ENCODE measurements at regions not wholly inside any gene's neighbourhood (a gene's known extent, or its start where the extent isn't known, plus 50 kb on each side); places are given as distances from the start of the nearest gene placed in this dataset.
"Not testable (repeated sequence)": the region's sequence is repeated elsewhere in the genome, so short reads cannot be mapped to it uniquely, and the experiment has no call there.

GRCh38 chr6:44742201-44742600 lies 354.7 kb downstream of the CDC5L start:
- no peak for DNase-seq (ENCODE audit: low read depth in 6 of 9, low spot score in 9 of 9)
- 96% methylated on average over 2 of the region's 2 CpGs for WGBS
- peaks cover 0 to 8% of the 10 kb centered on the region in 2 donors for H3K4me1 ChIP-seq (ENCODE audit: control insufficient read depth in 2 of 2, insufficient read depth in 2 of 2, low read length in 2 of 2)
- H3K36me3 ChIP-seq (ENCODE audit: control insufficient read depth in 2 of 2, insufficient read depth in 2 of 2, low read length in 1 of 2) = no peaks in the 10 kb centered on the region
- H3K9me3 ChIP-seq (ENCODE audit: control insufficient read depth in 2 of 2, insufficient read depth in 1 of 2, low read length in 1 of 2) = peaks cover 0 to 4% of the 10 kb centered on the region in 2 donors
- H3K4me3 ChIP-seq (ENCODE audit: low read length in 2 of 2) = no peak overlapping the region
- H3K27ac ChIP-seq (ENCODE audit: low read depth in 1 of 2, low read length in 1 of 2) = no peak overlapping the region
- H3K27me3 ChIP-seq (ENCODE audit: control insufficient read depth in 2 of 2, insufficient read depth in 1 of 2, low read length in 1 of 2) = no peaks in the 10 kb centered on the region

DNA sequence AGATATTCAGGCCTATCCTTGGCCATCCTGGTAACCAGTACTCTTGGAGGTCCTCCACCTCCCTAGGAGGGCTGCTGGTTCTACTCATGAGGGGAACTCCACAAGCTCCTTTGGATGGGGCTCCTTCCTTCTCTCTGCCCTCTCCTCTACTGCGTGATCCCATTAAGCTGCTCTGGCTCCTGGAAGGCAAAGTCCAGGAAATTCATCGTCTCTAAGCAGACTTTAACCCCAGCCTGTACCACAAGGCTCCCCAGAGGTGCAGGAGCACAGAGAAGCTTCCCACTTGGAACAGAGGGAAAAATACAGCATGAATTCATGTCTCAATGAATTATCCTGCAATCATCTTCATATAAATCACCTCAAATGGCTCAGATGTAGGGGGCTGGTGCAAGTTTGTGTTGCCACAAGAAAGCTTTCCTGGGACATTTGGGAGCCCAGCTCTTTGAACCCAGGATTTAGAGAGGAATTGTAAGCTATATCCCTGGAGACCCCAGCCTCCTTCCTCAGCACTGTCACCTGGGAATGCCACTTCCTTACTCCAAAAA lies 355.4 kb downstream of the CDC5L start:
- Histone ChIP-seq H3K4me1 (ENCODE audit: control insufficient read depth in 2 of 2, insufficient read depth in 2 of 2, low read length in 2 of 2) (peaks cover 0 to 8% of the 10 kb centered on the region in 2 donors), H3K27ac (ENCODE audit: low read depth in 1 of 2, low read length in 1 of 2) (no peak overlapping the region), H3K36me3 (ENCODE audit: control insufficient read depth in 2 of 2, insufficient read depth in 2 of 2, low read length in 1 of 2) (no peaks in the 10 kb centered on the region), H3K4me3 (ENCODE audit: low read length in 2 of 2) (no peak overlapping the region), H3K27me3 (ENCODE audit: control insufficient read depth in 2 of 2, insufficient read depth in 1 of 2, low read length in 1 of 2) (no peaks in the 10 kb centered on the region), H3K9me3 (ENCODE audit: control insufficient read depth in 2 of 2, insufficient read depth in 1 of 2, low read length in 1 of 2) (peaks cover 0 to 4% of the 10 kb centered on the region in 2 donors)
- WGBS = 79% methylated on average over 2 of the region's 2 CpGs
- DNase-seq (ENCODE audit: low read depth in 6 of 9, low spot score in 9 of 9) = no peak

GRCh38 chr6:44760116-44760515 lies 372.6 kb downstream of the CDC5L start:
- H3K36me3 ChIP-seq (ENCODE audit: control insufficient read depth in 2 of 2, insufficient read depth in 2 of 2, low read length in 1 of 2); DNase-seq (ENCODE audit: low read depth in 6 of 9, low spot score in 9 of 9); H3K4me3 ChIP-seq (ENCODE audit: low read length in 2 of 2); H3K4me1 ChIP-seq (ENCODE audit: control insufficient read depth in 2 of 2, insufficient read depth in 2 of 2, low read length in 2 of 2); H3K9me3 ChIP-seq (ENCODE audit: control insufficient read depth in 2 of 2, insufficient read depth in 1 of 2, low read length in 1 of 2); H3K27ac ChIP-seq (ENCODE audit: low read depth in 1 of 2, low read length in 1 of 2); H3K27me3 ChIP-seq (ENCODE audit: control insufficient read depth in 2 of 2, insufficient read depth in 1 of 2, low read length in 1 of 2): not testable (repeated sequence)
- WGBS = 94% methylated on average over 18 of the region's 18 CpGs

- H3K27me3 ChIP-seq (ENCODE audit: control insufficient read depth in 2 of 2, insufficient read depth in 1 of 2, low read length in 1 of 2) = no peaks in the 10 kb centered on the region
- H3K36me3 ChIP-seq (ENCODE audit: control insufficient read depth in 2 of 2, insufficient read depth in 2 of 2, low read length in 1 of 2) = no peaks in the 10 kb centered on the region
- DNase-seq (ENCODE audit: low read depth in 6 of 9, low spot score in 9 of 9) = no peak
- H3K27ac ChIP-seq (ENCODE audit: low read depth in 1 of 2, low read length in 1 of 2) = no peak overlapping the region
- no peak overlapping the region for H3K4me3 ChIP-seq (ENCODE audit: low read length in 2 of 2)
- H3K4me1 ChIP-seq (ENCODE audit: control insufficient read depth in 2 of 2, insufficient read depth in 2 of 2, low read length in 2 of 2) = no peaks in the 10 kb centered on the region
- H3K9me3 ChIP-seq (ENCODE audit: control insufficient read depth in 2 of 2, insufficient read depth in 1 of 2, low read length in 1 of 2) = peaks cover 1 to 3% of the 10 kb centered on the region in 2 donors
These were observed 373.5 kb downstream of the CDC5L start for GRCh38 chr6:44761046-44761445.

DNA sequence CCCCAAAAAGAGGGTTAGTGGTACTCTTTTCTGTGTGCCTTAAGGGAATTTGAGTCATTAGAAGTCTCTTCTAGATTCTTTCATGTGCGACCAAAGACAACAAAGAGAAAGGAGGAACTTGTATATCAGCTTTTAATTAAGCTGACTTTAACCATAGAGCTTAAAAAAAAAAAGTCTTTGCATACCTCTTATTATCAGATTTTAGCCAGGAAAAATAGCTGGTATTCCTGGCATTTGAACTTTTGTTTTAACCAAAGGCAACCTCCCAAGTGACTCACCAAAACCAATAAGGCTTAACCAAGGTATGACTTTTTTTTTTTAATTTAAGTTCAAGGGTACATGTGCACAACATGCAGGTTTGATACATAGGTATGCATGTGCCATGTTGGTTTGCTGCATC lies 375.0 kb downstream of the CDC5L start:
- H3K36me3 ChIP-seq (ENCODE audit: control insufficient read depth in 2 of 2, insufficient read depth in 2 of 2, low read length in 1 of 2) = no peaks in the 10 kb centered on the region
- H3K27me3 ChIP-seq (ENCODE audit: control insufficient read depth in 2 of 2, insufficient read depth in 1 of 2, low read length in 1 of 2) = no peaks in the 10 kb centered on the region
- no peaks in the 10 kb centered on the region for H3K4me1 ChIP-seq (ENCODE audit: control insufficient read depth in 2 of 2, insufficient read depth in 2 of 2, low read length in 2 of 2)
- no peak overlapping the region for H3K27ac ChIP-seq (ENCODE audit: low read depth in 1 of 2, low read length in 1 of 2)
- H3K4me3 ChIP-seq (ENCODE audit: low read length in 2 of 2) = no peak overlapping the region
- peaks cover 1 to 3% of the 10 kb centered on the region in 2 donors for H3K9me3 ChIP-seq (ENCODE audit: control insufficient read depth in 2 of 2, insufficient read depth in 1 of 2, low read length in 1 of 2)
- 89% methylated on average over 1 of the region's 1 CpG for WGBS
- DNase-seq (ENCODE audit: low read depth in 6 of 9, low spot score in 9 of 9) = no peak

DNA sequence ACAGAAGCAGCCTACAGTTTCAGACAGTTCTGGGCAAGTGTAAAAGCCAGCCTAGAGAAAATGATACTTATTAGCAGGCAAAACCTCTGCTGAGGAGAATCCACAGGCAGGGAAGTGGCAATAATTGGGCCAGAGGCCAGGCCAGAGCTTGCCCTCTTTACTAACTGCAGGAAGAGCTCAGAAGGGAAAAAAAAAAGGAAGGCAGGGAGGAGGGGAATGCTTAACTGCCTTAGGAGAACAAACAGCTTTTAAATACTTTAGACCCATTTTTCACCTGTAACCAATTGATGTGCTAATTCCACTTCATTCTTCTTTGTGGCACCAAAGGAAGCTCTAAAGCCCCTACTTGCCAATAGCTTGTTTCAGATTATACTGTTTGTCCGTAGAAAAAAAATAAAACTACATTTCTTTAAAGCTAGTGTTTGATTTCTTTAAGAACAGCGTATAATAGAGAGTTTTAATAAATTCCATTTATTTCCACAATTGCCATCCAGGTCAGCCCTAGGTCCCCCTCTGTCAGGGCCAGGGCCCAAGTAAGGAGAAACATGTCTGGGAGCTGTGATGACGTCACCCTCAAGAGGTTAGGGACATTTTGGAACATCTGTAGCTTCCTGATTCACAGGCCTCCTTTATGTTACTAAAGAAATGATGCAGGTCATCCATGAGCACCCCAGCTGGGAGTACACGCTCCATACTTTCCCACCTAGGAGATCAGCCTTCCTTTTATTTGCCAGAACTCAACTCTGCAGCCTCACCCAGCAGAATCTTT lies 384.3 kb downstream of the CDC5L start:
- peaks cover 0 to 7% of the 10 kb centered on the region in 2 donors for H3K4me1 ChIP-seq (ENCODE audit: control insufficient read depth in 2 of 2, insufficient read depth in 2 of 2, low read length in 2 of 2)
- no peak for DNase-seq (ENCODE audit: low read depth in 6 of 9, low spot score in 9 of 9)
- 97% methylated on average over 4 of the region's 4 CpGs for WGBS

DNA sequence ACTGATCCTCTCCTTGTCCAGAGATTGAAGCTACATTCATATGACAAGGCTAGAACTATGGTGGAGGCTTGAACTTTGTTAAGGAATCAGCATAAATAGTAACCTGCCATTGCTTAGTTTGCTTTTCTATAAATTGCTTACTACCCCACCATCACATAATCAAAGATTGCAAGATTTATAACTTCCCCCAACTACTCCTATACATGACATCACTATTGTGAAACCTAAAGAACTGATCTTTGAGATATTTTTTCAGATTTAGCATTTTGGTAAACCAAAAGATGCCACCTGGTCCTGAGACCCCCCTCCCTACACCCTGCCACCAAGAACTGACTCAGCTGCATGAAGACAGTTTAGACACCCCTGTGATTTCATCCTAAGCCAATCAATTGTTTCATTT lies 385.3 kb downstream of the CDC5L start:
- no peaks in the 10 kb centered on the region for H3K36me3 ChIP-seq (ENCODE audit: control insufficient read depth in 2 of 2, insufficient read depth in 2 of 2, low read length in 1 of 2)
- no peak overlapping the region for H3K27ac ChIP-seq (ENCODE audit: low read depth in 1 of 2, low read length in 1 of 2)
- peaks cover 0 to 7% of the 10 kb centered on the region in 2 donors for H3K4me1 ChIP-seq (ENCODE audit: control insufficient read depth in 2 of 2, insufficient read depth in 2 of 2, low read length in 2 of 2)
- no peak overlapping the region for H3K4me3 ChIP-seq (ENCODE audit: low read length in 2 of 2)
- H3K9me3 ChIP-seq (ENCODE audit: control insufficient read depth in 2 of 2, insufficient read depth in 1 of 2, low read length in 1 of 2) = no peaks in the 10 kb centered on the region
- H3K27me3 ChIP-seq (ENCODE audit: control insufficient read depth in 2 of 2, insufficient read depth in 1 of 2, low read length in 1 of 2) = no peaks in the 10 kb centered on the region
- no peak for DNase-seq (ENCODE audit: low read depth in 6 of 9, low spot score in 9 of 9)

More for the DNA sequence above, 384.3 kb downstream of the CDC5L start:
- Histone ChIP-seq H3K27me3 (ENCODE audit: control insufficient read depth in 2 of 2, insufficient read depth in 1 of 2, low read length in 1 of 2) (no peaks in the 10 kb centered on the region), H3K27ac (ENCODE audit: low read depth in 1 of 2, low read length in 1 of 2) (no peak overlapping the region), H3K36me3 (ENCODE audit: control insufficient read depth in 2 of 2, insufficient read depth in 2 of 2, low read length in 1 of 2) (no peaks in the 10 kb centered on the region), H3K4me3 (ENCODE audit: low read length in 2 of 2) (no peak overlapping the region), H3K9me3 (ENCODE audit: control insufficient read depth in 2 of 2, insufficient read depth in 1 of 2, low read length in 1 of 2) (no peaks in the 10 kb centered on the region)

GRCh38 chr6:44775121-44775520 lies 387.6 kb downstream of the CDC5L start:
- H3K27me3 ChIP-seq (ENCODE audit: control insufficient read depth in 2 of 2, insufficient read depth in 1 of 2, low read length in 1 of 2) = no peaks in the 10 kb centered on the region
- H3K4me3 ChIP-seq (ENCODE audit: low read length in 2 of 2) = no peak overlapping the region
- H3K36me3 ChIP-seq (ENCODE audit: control insufficient read depth in 2 of 2, insufficient read depth in 2 of 2, low read length in 1 of 2) = no peaks in the 10 kb centered on the region
- H3K27ac ChIP-seq (ENCODE audit: low read depth in 1 of 2, low read length in 1 of 2) = no peak overlapping the region
- DNase-seq (ENCODE audit: low read depth in 6 of 9, low spot score in 9 of 9) = no peak
- H3K9me3 ChIP-seq (ENCODE audit: control insufficient read depth in 2 of 2, insufficient read depth in 1 of 2, low read length in 1 of 2) = no peaks in the 10 kb centered on the region
- 90% methylated on average over 1 of the region's 1 CpG for WGBS
- H3K4me1 ChIP-seq (ENCODE audit: control insufficient read depth in 2 of 2, insufficient read depth in 2 of 2, low read length in 2 of 2) = no peaks in the 10 kb centered on the region

- no peak overlapping the region for H3K4me3 ChIP-seq (ENCODE audit: low read length in 2 of 2)
- H3K9me3 ChIP-seq (ENCODE audit: control insufficient read depth in 2 of 2, insufficient read depth in 1 of 2, low read length in 1 of 2) = no peaks in the 10 kb centered on the region
- no peaks in the 10 kb centered on the region for H3K27me3 ChIP-seq (ENCODE audit: control insufficient read depth in 2 of 2, insufficient read depth in 1 of 2, low read length in 1 of 2)
- no peak for DNase-seq (ENCODE audit: low read depth in 6 of 9, low spot score in 9 of 9)
- no peak overlapping the region for H3K27ac ChIP-seq (ENCODE audit: low read depth in 1 of 2, low read length in 1 of 2)
- no peaks in the 10 kb centered on the region for H3K4me1 ChIP-seq (ENCODE audit: control insufficient read depth in 2 of 2, insufficient read depth in 2 of 2, low read length in 2 of 2)
- no peaks in the 10 kb centered on the region for H3K36me3 ChIP-seq (ENCODE audit: control insufficient read depth in 2 of 2, insufficient read depth in 2 of 2, low read length in 1 of 2)
These were observed 388.8 kb downstream of the CDC5L start for GRCh38 chr6:44776344-44776743.
